Naive thymus-derived CD4-positive, alpha-beta T cell (primary cell): ENCODE measurements at regions not wholly inside any gene's neighbourhood (a gene's known extent, or its start where the extent isn't known, plus 50 kb on each side); places are given as distances from the start of the nearest gene placed in this dataset.

Experiments
- ATAC-seq: fragments of 150-1000 bp; cut with Tn5 transposase; 2 replicates; pipeline ENCODE4 v1.10.0; 2021; ENCODE audit warnings: mild to moderate bottlenecking, moderate library complexity
- CTCF ChIA-PET: fragments of 350-600 bp; sonication (Branson Sonifier 250); formaldehyde crosslinking; loops from one replicate; lab custom pipeline; 2021; ENCODE audit warnings: antibody characterized with exemption; lab: Charles Lee
- POLR2A ChIA-PET: fragments of 350-600 bp; sonication (Branson Sonifier 250); formaldehyde crosslinking; loops from one replicate; lab custom pipeline; 2021; ENCODE audit warnings: antibody characterized with exemption, inconsistent platforms; lab: Charles Lee
- DNase-seq, 9 donors: peaks; one replicate each; pipeline versions ENCODE4 v3.0.0 to v3.0.0-alpha.2; 2020 to 2022; ENCODE audit warnings: mixed read lengths in 1 of 9
- H3K27ac ChIP-seq: one replicate; pipeline ENCODE4 v1.7.0; 2013; ENCODE audit warnings: mild to moderate bottlenecking, low read depth, low read length, moderate library complexity
- H3K27me3 ChIP-seq, 2 donors: one replicate each; pipeline ENCODE4 v1.7.0; 2013; ENCODE audit warnings: low read length in 2 of 2, mild to moderate bottlenecking in 2 of 2, moderate library complexity in 2 of 2; ENCODE audit not compliant: control insufficient read depth in 2 of 2, insufficient read depth in 2 of 2
- H3K36me3 ChIP-seq, 3 experiments: 1 replicate in 2 of 3; 2 replicates in 1 of 3; pipeline ENCODE4 v1.7.0; 2013; ENCODE audit warnings: low read length in 3 of 3, mild to moderate bottlenecking in 3 of 3, moderate library complexity in 1 of 3; ENCODE audit not compliant: insufficient read depth in 3 of 3, control insufficient read depth in 2 of 3
- H3K4me1 ChIP-seq, 2 donors: one replicate each; pipeline ENCODE4 v1.7.0; 2013; ENCODE audit warnings: low read length in 2 of 2, mild to moderate bottlenecking in 2 of 2, moderate library complexity in 1 of 2; ENCODE audit not compliant: control insufficient read depth in 2 of 2, insufficient read depth in 2 of 2
- H3K4me3 ChIP-seq: 2 replicates; pipeline ENCODE4 v1.7.0; 2013; ENCODE audit warnings: mild to moderate bottlenecking, low read length
- H3K9me3 ChIP-seq, 3 experiments: 1 replicate in 2 of 3; 2 replicates in 1 of 3; pipeline ENCODE4 v1.7.0; 2013; ENCODE audit warnings: low read length in 3 of 3; ENCODE audit not compliant: control insufficient read depth in 2 of 3
- H3K27ac Mint-ChIP-seq, 9 donors: one replicate each; pipeline ENCODE4 v1.8.0; 2020 to 2022; ENCODE audit warnings: mixed read lengths in 9 of 9, mild to moderate bottlenecking in 8 of 9, moderate library complexity in 5 of 9, inconsistent platforms in 2 of 9
- H3K27me3 Mint-ChIP-seq, 5 donors: one replicate each; pipeline ENCODE4 v1.8.0; 2021 to 2022; ENCODE audit warnings: mixed read lengths in 5 of 5, mild to moderate bottlenecking in 1 of 5
- H3K36me3 Mint-ChIP-seq, 5 donors: one replicate each; pipeline ENCODE4 v1.8.0; 2020 to 2022; ENCODE audit warnings: mixed read lengths in 5 of 5, mild to moderate bottlenecking in 3 of 5, inconsistent platforms in 1 of 5
- H3K4me1 Mint-ChIP-seq, 7 donors: one replicate each; pipeline ENCODE4 v1.8.0; 2020 to 2022; ENCODE audit warnings: mixed read lengths in 7 of 7, mild to moderate bottlenecking in 3 of 7, inconsistent platforms in 1 of 7
- H3K4me3 Mint-ChIP-seq, 10 donors: one replicate each; pipeline ENCODE4 v1.8.0; 2020 to 2022; ENCODE audit warnings: mild to moderate bottlenecking in 10 of 10, mixed read lengths in 10 of 10, moderate library complexity in 6 of 10, inconsistent platforms in 2 of 10
- H3K9me3 Mint-ChIP-seq, 11 donors: one replicate each; pipeline ENCODE4 v1.8.0; 2020 to 2022; ENCODE audit warnings: mixed read lengths in 11 of 11, mild to moderate bottlenecking in 4 of 11, inconsistent platforms in 1 of 11, moderate library complexity in 1 of 11
- intact Hi-C, 2 donors: fragments of 100-400 bp; cut with micrococcal nuclease; formaldehyde crosslinking; loops; one replicate each; pipeline ENCODE4 v1.15.1; 2023

- H3K4me1 ChIP-seq: no peaks in the 10 kb centered on the region
- DNase-seq: no peak
- Mint-ChIP-seq H3K27ac (no peak overlapping the region), H3K36me3 (no peaks in the 10 kb centered on the region), H3K4me1 (no peaks in the 10 kb centered on the region), H3K9me3 (peaks cover 0 to 9% (median 3%) of the 10 kb centered on the region in 11 donors), H3K27me3 (peaks cover 10 to 49% (median 25%) of the 10 kb centered on the region in 5 donors), H3K4me3 (no peak overlapping the region)
- H3K9me3 ChIP-seq: no peaks in the 10 kb centered on the region
- H3K27ac ChIP-seq: no peak overlapping the region
- ATAC-seq: no peak
- intact Hi-C loops: no loop called here
- H3K36me3 ChIP-seq: no peaks in the 10 kb centered on the region
- no peaks in the 10 kb centered on the region for H3K27me3 ChIP-seq
- H3K4me3 ChIP-seq: no peak overlapping the region
- ChIA-PET POLR2A (no interaction called here), CTCF (no interaction called here)
Observed at GRCh38 chr1:29586991-29587745, 350.8 kb downstream of the PTPRU start.

DNA sequence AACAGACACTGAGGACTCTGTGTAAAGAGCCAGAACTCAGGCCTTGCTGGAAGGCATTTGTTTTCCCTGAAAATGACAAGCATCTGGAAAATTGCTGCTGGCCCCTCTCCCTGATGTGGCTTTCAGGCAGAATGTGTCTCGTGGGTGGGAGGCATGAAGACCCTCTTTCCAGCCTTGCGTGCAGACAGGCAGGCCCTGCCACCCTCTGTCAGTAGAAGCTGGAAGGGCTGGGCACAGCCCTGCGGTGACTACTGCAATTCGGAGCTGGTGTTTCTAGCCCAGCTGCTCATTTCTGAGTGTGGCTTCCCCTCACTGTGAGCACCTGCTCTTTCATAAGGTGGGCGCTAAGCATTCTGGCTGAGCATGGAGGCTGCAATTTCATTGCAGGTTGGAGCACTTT is 349.9 kb downstream of the PTPRU start:
- H3K9me3 ChIP-seq: no peaks in the 10 kb centered on the region
- Mint-ChIP-seq H3K9me3 (peaks cover 0 to 9% (median 3%) of the 10 kb centered on the region in 11 donors), H3K27ac (no peak overlapping the region), H3K27me3 (peaks cover 10 to 44% (median 25%) of the 10 kb centered on the region in 5 donors), H3K4me1 (no peaks in the 10 kb centered on the region), H3K36me3 (no peaks in the 10 kb centered on the region), H3K4me3 (no peak overlapping the region)
- H3K4me3 ChIP-seq: no peak overlapping the region
- H3K27ac ChIP-seq: no peak overlapping the region
- no peak for DNase-seq
- ChIA-PET CTCF (no interaction called here), POLR2A (no interaction called here)
- intact Hi-C loops: no loop called here
- no peaks in the 10 kb centered on the region for H3K36me3 ChIP-seq
- H3K27me3 ChIP-seq: no peaks in the 10 kb centered on the region
- H3K4me1 ChIP-seq: no peaks in the 10 kb centered on the region
- ATAC-seq: no peak

GRCh38 chr1:29585656-29586055 is 349.3 kb downstream of the PTPRU start:
- Mint-ChIP-seq H3K4me1 (no peaks in the 10 kb centered on the region), H3K27ac (no peak overlapping the region)

GRCh38 chr1:29585201-29585600 is 348.9 kb downstream of the PTPRU start:
- Mint-ChIP-seq H3K9me3 (peaks cover 0 to 9% (median 3%) of the 10 kb centered on the region in 11 donors), H3K27me3 (peaks cover 10 to 38% (median 27%) of the 10 kb centered on the region in 5 donors), H3K4me1 (no peaks in the 10 kb centered on the region), H3K27ac (no peak overlapping the region), H3K4me3 (no peak overlapping the region), H3K36me3 (no peaks in the 10 kb centered on the region)
- no peak overlapping the region for H3K27ac ChIP-seq
- no peaks in the 10 kb centered on the region for H3K36me3 ChIP-seq
- ChIA-PET CTCF (no interaction called here), POLR2A (no interaction called here)
- ATAC-seq (no peak), DNase-seq (no peak)
- no peaks in the 10 kb centered on the region for H3K9me3 ChIP-seq
- H3K4me3 ChIP-seq: no peak overlapping the region
- no peaks in the 10 kb centered on the region for H3K27me3 ChIP-seq
- intact Hi-C loops: no loop called here
- H3K4me1 ChIP-seq: no peaks in the 10 kb centered on the region

More at GRCh38 chr1:29585656-29586055, 349.3 kb downstream of the PTPRU start:
- ATAC-seq (no peak), DNase-seq (no peak)
- Histone ChIP-seq H3K4me1 (no peaks in the 10 kb centered on the region), H3K4me3 (no peak overlapping the region), H3K27me3 (no peaks in the 10 kb centered on the region), H3K27ac (no peak overlapping the region), H3K36me3 (no peaks in the 10 kb centered on the region), H3K9me3 (no peaks in the 10 kb centered on the region)
- Mint-ChIP-seq H3K36me3 (no peaks in the 10 kb centered on the region), H3K27me3 (peaks cover 10 to 40% (median 25%) of the 10 kb centered on the region in 5 donors), H3K4me3 (no peak overlapping the region), H3K9me3 (peaks cover 0 to 9% (median 3%) of the 10 kb centered on the region in 11 donors)
- intact Hi-C loops: no loop called here
- CTCF ChIA-PET: no interaction called here
- POLR2A ChIA-PET: no interaction called here

- H3K27ac Mint-ChIP-seq: no peak overlapping the region
- H3K36me3 Mint-ChIP-seq: no peaks in the 10 kb centered on the region
- no peak for ATAC-seq
- H3K4me1 ChIP-seq: no peaks in the 10 kb centered on the region
- H3K27me3 ChIP-seq: no peaks in the 10 kb centered on the region
- H3K9me3 ChIP-seq: no peaks in the 10 kb centered on the region
- no peak overlapping the region for H3K4me3 ChIP-seq
- H3K27me3 Mint-ChIP-seq: peaks cover 10 to 34% (median 23%) of the 10 kb centered on the region in 5 donors
- H3K36me3 ChIP-seq: no peaks in the 10 kb centered on the region
- intact Hi-C loops: no loop called here
- H3K4me1 Mint-ChIP-seq: no peaks in the 10 kb centered on the region
- ChIA-PET POLR2A (no interaction called here), CTCF (no interaction called here)
- H3K4me3 Mint-ChIP-seq: no peak overlapping the region
- no peak overlapping the region for H3K27ac ChIP-seq
- H3K9me3 Mint-ChIP-seq: peaks cover 0 to 9% (median 2%) of the 10 kb centered on the region in 11 donors
- DNase-seq: no peak
Observed at GRCh38 chr1:29584776-29585175, 348.5 kb downstream of the PTPRU start.

DNA sequence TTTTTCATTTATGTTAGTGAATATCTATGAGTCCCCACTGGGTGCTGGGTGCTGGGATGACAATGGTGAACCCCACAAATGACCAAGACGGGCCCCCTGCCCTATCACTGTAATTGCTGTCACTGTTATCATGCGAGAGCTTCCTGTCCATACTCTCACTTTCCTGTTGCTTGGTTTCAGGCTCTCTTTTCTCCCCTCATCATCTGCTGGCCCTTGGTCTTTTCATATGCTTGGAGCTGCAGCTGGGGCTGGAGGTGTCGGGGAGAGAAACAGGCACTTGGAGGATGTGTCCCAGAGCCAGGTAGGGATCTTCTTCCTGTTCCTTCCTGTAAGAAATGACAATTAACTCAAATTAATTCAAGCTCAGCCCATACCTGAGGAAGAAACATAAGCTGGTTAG is 348.0 kb downstream of the PTPRU start:
- peaks cover 0 to 9% (median 0%) of the 10 kb centered on the region in 11 donors for H3K9me3 Mint-ChIP-seq
- H3K27me3 Mint-ChIP-seq: peaks cover 7 to 33% (median 22%) of the 10 kb centered on the region in 5 donors
- Histone ChIP-seq H3K36me3 (no peaks in the 10 kb centered on the region), H3K27me3 (no peaks in the 10 kb centered on the region), H3K27ac (no peak overlapping the region), H3K4me3 (no peak overlapping the region), H3K4me1 (no peaks in the 10 kb centered on the region), H3K9me3 (no peaks in the 10 kb centered on the region)
- intact Hi-C loops: no loop called here
- no peaks in the 10 kb centered on the region for H3K4me1 Mint-ChIP-seq
- no peak overlapping the region for H3K4me3 Mint-ChIP-seq
- POLR2A ChIA-PET: no interaction called here
- H3K27ac Mint-ChIP-seq: no peak overlapping the region
- CTCF ChIA-PET: no interaction called here
- DNase-seq (no peak), ATAC-seq (no peak)
- no peaks in the 10 kb centered on the region for H3K36me3 Mint-ChIP-seq

- Histone ChIP-seq H3K4me3 (no peak overlapping the region), H3K4me1 (no peaks in the 10 kb centered on the region), H3K36me3 (no peaks in the 10 kb centered on the region), H3K27me3 (no peaks in the 10 kb centered on the region), H3K9me3 (no peaks in the 10 kb centered on the region), H3K27ac (no peak overlapping the region)
- H3K36me3 Mint-ChIP-seq: no peaks in the 10 kb centered on the region
- ATAC-seq (no peak), DNase-seq (no peak)
- no peak overlapping the region for H3K4me3 Mint-ChIP-seq
- ChIA-PET POLR2A (no interaction called here), CTCF (no interaction called here)
- peaks cover 0 to 9% (median 0%) of the 10 kb centered on the region in 11 donors for H3K9me3 Mint-ChIP-seq
- no peaks in the 10 kb centered on the region for H3K4me1 Mint-ChIP-seq
- no peak overlapping the region for H3K27ac Mint-ChIP-seq
- intact Hi-C loops: no loop called here
- H3K27me3 Mint-ChIP-seq: peaks cover 7 to 33% (median 22%) of the 10 kb centered on the region in 5 donors
Observed at GRCh38 chr1:29583727-29584126, 347.4 kb downstream of the PTPRU start.
